Right lobe of liver (tissue), 6 donors: ENCODE measurements at regions not wholly inside any gene's neighbourhood (a gene's known extent, or its start where the extent isn't known, plus 50 kb on each side); places are given as distances from the start of the nearest gene placed in this dataset.

Source experiments
- ATAC-seq, 4 donors: fragments of 200-7000 bp; cut with Tn5 transposase; one replicate each; pipeline ENCODE4 v1.9.1; 2020; ENCODE audit warnings: mild to moderate bottlenecking in 4 of 4, moderate library complexity in 4 of 4
- DNase-seq, 3 donors: peaks; one replicate each; pipeline ENCODE4 v3.0.0-alpha.2; 2020
- H3K27ac ChIP-seq, 3 donors: fragments of 200-600 bp; one replicate each; pipeline ENCODE4 v1.8.0; 2022
- H3K27me3 ChIP-seq, 2 donors: fragments of 200-600 bp; one replicate each; pipeline ENCODE4 v1.8.0; 2022
- H3K36me3 ChIP-seq, 4 donors: fragments of 200-600 bp; sonication (generic) in 1 of 4; one replicate each; pipeline versions ENCODE4 v1.5.1 to v1.8.0; 2017 to 2022; ENCODE audit warnings: control low read depth in 1 of 4
- H3K4me1 ChIP-seq, 4 donors: fragments of 200-600 bp; sonication (generic) in 1 of 4; one replicate each; pipeline versions ENCODE4 v1.5.1 to v1.8.0; 2017 to 2022; ENCODE audit warnings: control low read depth in 1 of 4
- H3K4me3 ChIP-seq, 3 donors: fragments of 200-600 bp; one replicate each; pipeline ENCODE4 v1.8.0; 2022
- H3K9me3 ChIP-seq, 4 donors: fragments of 200-600 bp; sonication (generic) in 1 of 4; one replicate each; pipeline versions ENCODE4 v1.5.1 to v1.8.0; 2017 to 2022; ENCODE audit warnings: control low read depth in 1 of 4
- CTCF ChIP-seq, 4 donors: fragments of 200-600 bp in 3 of 4; fragments of 450-650 bp in 1 of 4; IDR thresholded peaks; one replicate each; pipeline versions ENCODE4 v1.5.1 to v1.8.0; 2016 to 2022; ENCODE audit warnings: antibody characterized with exemption in 4 of 4, mild to moderate bottlenecking in 2 of 4
- POLR2A ChIP-seq: fragments of 450-650 bp; IDR thresholded peaks from one replicate; pipeline ENCODE4 v1.6.1; 2017; ENCODE audit warnings: antibody characterized with exemption, mild to moderate bottlenecking
- WGBS: methylation state at CpG from one replicate; pipeline ENCODE4 v1.1.6; 2018; ENCODE audit warnings: low coverage, low lambda C conversion rate; ENCODE audit not compliant: insufficient coverage; ENCODE audit errors: missing lambda C conversion rate; 5-methylcytosine and 5-hydroxymethylcytosine counted together
- intact Hi-C, 2 donors: fragments of 100-400 bp; cut with DNase I; formaldehyde crosslinking; loops; one replicate each; pipeline versions ENCODE4 v1.11.2 to v1.14.1; 2022
- donor health status: DM: no; HTN: yes; CAD: no.
- donor health status: DM: no; HTN: no; CAD: no.
- donor health status: DM: no; HTN: no; CAD: no.
- donor health status: DM: no; HTN: yes; CAD: no.
- donor health status: DM: no; HTN: yes; CAD: no.

GRCh38 chr22:45101515-45102227, 62.1 kb upstream of the NUP50 start:
- WGBS, result 43% methylated on average over 15 of the region's 18 CpGs
- no peaks in the 10 kb centered on the region for H3K9me3 ChIP-seq
- no peak overlapping the region for H3K4me3 ChIP-seq
- ATAC-seq, result peak; percentile 54 to 95 (median 86)
- H3K27me3 ChIP-seq, result no peaks in the 10 kb centered on the region
- no peaks in the 10 kb centered on the region for H3K36me3 ChIP-seq
- peak; percentile 62 to 77 (median 70) for DNase-seq
- no peaks in the 10 kb centered on the region for H3K4me1 ChIP-seq
- intact Hi-C loops, result loop anchor here (5.0 to 10.0 kb wide), 3 partner anchors 53 to 161 kb away; no protein-coding TSS in a partner anchor
- H3K27ac ChIP-seq, result no peak overlapping the region
- TF ChIP-seq CTCF (IDR thresholded peaks at IDR 0.05), result peak; percentile 44 to 60 (median 55)
- no peak for TF ChIP-seq POLR2A

- Histone ChIP-seq H3K27me3 (no peaks in the 10 kb centered on the region), H3K9me3 (no peaks in the 10 kb centered on the region), H3K4me1 (no peaks in the 10 kb centered on the region), H3K27ac (no peak overlapping the region), H3K36me3 (no peaks in the 10 kb centered on the region), H3K4me3 (no peak overlapping the region)
- 59% methylated on average over 4 of the region's 6 CpGs for WGBS
- DNase-seq, result no peak
- ATAC-seq, result no peak
- intact Hi-C loops, result loop anchor here (5.0 to 10.0 kb wide), 3 partner anchors 52 to 159 kb away; no protein-coding TSS in a partner anchor
- TF ChIP-seq POLR2A, result no peak
- no peak for TF ChIP-seq CTCF (IDR thresholded peaks at IDR 0.05)
Measured at GRCh38 chr22:45102896-45103420, 60.8 kb upstream of the NUP50 start.

- intact Hi-C loops, result loop anchor here (5.0 to 10.0 kb wide), 3 partner anchors 51 to 159 kb away; no protein-coding TSS in a partner anchor
- H3K27me3 ChIP-seq, result no peaks in the 10 kb centered on the region
Measured at GRCh38 chr22:45103756-45104155, 60.0 kb upstream of the NUP50 start.

GRCh38 chr22:45104313-45104712, 59.4 kb upstream of the NUP50 start:
- Histone ChIP-seq H3K36me3 (no peaks in the 10 kb centered on the region), H3K9me3 (no peaks in the 10 kb centered on the region), H3K27ac (no peak overlapping the region), H3K4me3 (no peak overlapping the region), H3K27me3 (no peaks in the 10 kb centered on the region), H3K4me1 (no peaks in the 10 kb centered on the region)
- no peak for DNase-seq
- TF ChIP-seq POLR2A, result no peak
- no peak for TF ChIP-seq CTCF (IDR thresholded peaks at IDR 0.05)
- 49% methylated on average over 3 of the region's 10 CpGs for WGBS
- intact Hi-C loops, result loop anchor here (5.0 to 10.0 kb wide), 3 partner anchors 50 to 158 kb away; no protein-coding TSS in a partner anchor
- no peak for ATAC-seq

More at GRCh38 chr22:45103756-45104155, 60.0 kb upstream of the NUP50 start:
- Histone ChIP-seq H3K36me3 (no peaks in the 10 kb centered on the region), H3K27ac (no peak overlapping the region), H3K9me3 (no peaks in the 10 kb centered on the region), H3K4me1 (no peaks in the 10 kb centered on the region), H3K4me3 (no peak overlapping the region)
- DNase-seq (no peak), ATAC-seq (no peak)
- 70% methylated on average over 9 of the region's 10 CpGs for WGBS
- no peak for TF ChIP-seq CTCF (IDR thresholded peaks at IDR 0.05)
- TF ChIP-seq POLR2A, result no peak
